Suprapubic skin (tissue), 4 donors: ENCODE measurements at regions not wholly inside any gene's neighbourhood (a gene's known extent, or its start where the extent isn't known, plus 50 kb on each side); places are given as distances from the start of the nearest gene placed in this dataset.

Source experiments
- DNase-seq, 2 donors: peaks; one replicate each; pipeline ENCODE4 v3.0.0-alpha.2; 2019; ENCODE audit warnings: low spot score in 2 of 2
- H3K27ac ChIP-seq: fragments of 200-600 bp; sonication (generic); one replicate; pipeline ENCODE4 v1.5.1; 2019
- H3K27me3 ChIP-seq: fragments of 200-600 bp; sonication (generic); one replicate; pipeline ENCODE4 v1.5.1; 2019
- H3K36me3 ChIP-seq: fragments of 200-600 bp; sonication (generic); one replicate; pipeline ENCODE4 v1.5.1; 2019
- H3K4me1 ChIP-seq: fragments of 200-600 bp; sonication (generic); one replicate; pipeline ENCODE4 v1.5.1; 2019
- H3K4me3 ChIP-seq: fragments of 200-600 bp; sonication (generic); one replicate; pipeline ENCODE4 v1.5.1; 2019; ENCODE audit warnings: mild to moderate bottlenecking
- H3K9me3 ChIP-seq: fragments of 200-600 bp; sonication (generic); one replicate; pipeline ENCODE4 v1.5.1; 2019
- CTCF ChIP-seq, 2 donors: fragments of 200-600 bp in 1 of 2; fragments of 450-650 bp in 1 of 2; sonication (generic) in 1 of 2; IDR thresholded peaks; one replicate each; pipeline ENCODE4 v1.5.1; 2016 to 2019; ENCODE audit warnings: antibody characterized with exemption in 2 of 2, mild to moderate bottlenecking in 1 of 2, moderate library complexity in 1 of 2
- EP300 ChIP-seq: sonication (generic); formaldehyde crosslinking; IDR thresholded peaks from one replicate; pipeline ENCODE4 v1.6.1; 2017; ENCODE audit warnings: antibody characterized with exemption
- POLR2A ChIP-seq, 2 donors: fragments of 450-650 bp; IDR thresholded peaks; one replicate each; pipeline ENCODE4 v1.6.1; 2017; ENCODE audit warnings: antibody characterized with exemption in 2 of 2, mild to moderate bottlenecking in 2 of 2, moderate library complexity in 2 of 2
- POLR2AphosphoS5 ChIP-seq, 3 donors: sonication (generic); formaldehyde crosslinking; IDR thresholded peaks; one replicate each; pipeline ENCODE4 v1.6.1; 2017; ENCODE audit warnings: antibody characterized with exemption in 3 of 3
- WGBS: methylation state at CpG from one replicate; pipeline ENCODE4 v1.1.5; 2018; 5-methylcytosine and 5-hydroxymethylcytosine counted together

GRCh38 chr12:92434607-92435025 is 268.2 kb upstream of the PLEKHG7 start:
- TF ChIP-seq EP300 (no peak), POLR2A (IDR thresholded peaks at IDR 0.05) (no peak), POLR2AphosphoS5 (IDR thresholded peaks at IDR 0.05) (no peak), CTCF (IDR thresholded peaks at IDR 0.05) (no peak)
- Histone ChIP-seq H3K27me3 (no peaks in the 10 kb centered on the region), H3K36me3 (no peaks in the 10 kb centered on the region), H3K4me1 (peaks cover 27% of the 10 kb centered on the region), H3K9me3 (no peaks in the 10 kb centered on the region), H3K27ac (no peak overlapping the region), H3K4me3 (no peak overlapping the region)
- no peak for DNase-seq
- WGBS, result 94% methylated on average over 1 of the region's 1 CpG

GRCh38 chr12:92432724-92433441 is 269.9 kb upstream of the PLEKHG7 start:
- Histone ChIP-seq H3K9me3 (no peaks in the 10 kb centered on the region), H3K36me3 (no peaks in the 10 kb centered on the region), H3K4me3 (no peak overlapping the region), H3K27me3 (no peaks in the 10 kb centered on the region), H3K27ac (no peak overlapping the region), H3K4me1 (peaks cover 14% of the 10 kb centered on the region)
- DNase-seq, result no peak
- TF ChIP-seq POLR2AphosphoS5 (IDR thresholded peaks at IDR 0.05), result no peak
- TF ChIP-seq EP300, result no peak
- TF ChIP-seq POLR2A (IDR thresholded peaks at IDR 0.05), result no peak
- no peak for TF ChIP-seq CTCF (IDR thresholded peaks at IDR 0.05)
- WGBS, result 69% methylated on average over 4 of the region's 4 CpGs

GRCh38 chr12:92431146-92431545 is 271.6 kb upstream of the PLEKHG7 start:
- H3K4me1 ChIP-seq, result no peaks in the 10 kb centered on the region
- no peaks in the 10 kb centered on the region for H3K27me3 ChIP-seq
- DNase-seq, result no peak
- no peak overlapping the region for H3K27ac ChIP-seq
- no peaks in the 10 kb centered on the region for H3K36me3 ChIP-seq
- WGBS, result 68% methylated on average over 5 of the region's 5 CpGs
- no peak overlapping the region for H3K4me3 ChIP-seq
- TF ChIP-seq CTCF (IDR thresholded peaks at IDR 0.05), result no peak
- no peaks in the 10 kb centered on the region for H3K9me3 ChIP-seq

- no peaks in the 10 kb centered on the region for H3K9me3 ChIP-seq
- peaks cover 3% of the 10 kb centered on the region for H3K4me1 ChIP-seq
- no peak overlapping the region for H3K4me3 ChIP-seq
- H3K27ac ChIP-seq, result no peak overlapping the region
- DNase-seq, result no peak
- H3K27me3 ChIP-seq, result no peaks in the 10 kb centered on the region
- TF ChIP-seq EP300 (no peak), POLR2A (IDR thresholded peaks at IDR 0.05) (no peak), POLR2AphosphoS5 (IDR thresholded peaks at IDR 0.05) (no peak), CTCF (IDR thresholded peaks at IDR 0.05) (no peak)
- H3K36me3 ChIP-seq, result no peaks in the 10 kb centered on the region
These were observed 276.5 kb upstream of the PLEKHG7 start for GRCh38 chr12:92426332-92426731.

- TF ChIP-seq CTCF (IDR thresholded peaks at IDR 0.05) (no peak), POLR2AphosphoS5 (IDR thresholded peaks at IDR 0.05) (no peak), POLR2A (IDR thresholded peaks at IDR 0.05) (no peak), EP300 (no peak)
These were observed 277.6 kb upstream of the PLEKHG7 start for GRCh38 chr12:92425165-92425564.

More at GRCh38 chr12:92425165-92425564, 277.6 kb upstream of the PLEKHG7 start:
- Histone ChIP-seq H3K27me3 (no peaks in the 10 kb centered on the region), H3K27ac (no peak overlapping the region), H3K9me3 (no peaks in the 10 kb centered on the region), H3K36me3 (no peaks in the 10 kb centered on the region), H3K4me3 (no peak overlapping the region), H3K4me1 (peaks cover 3% of the 10 kb centered on the region)
- 95% methylated on average over 1 of the region's 1 CpG for WGBS
- DNase-seq, result no peak
